ENCODE measurements at regions not wholly inside any gene's neighbourhood (a gene's known extent, or its start where the extent isn't known, plus 50 kb on each side); places are given as distances from the start of the nearest gene placed in this dataset.

DNA sequence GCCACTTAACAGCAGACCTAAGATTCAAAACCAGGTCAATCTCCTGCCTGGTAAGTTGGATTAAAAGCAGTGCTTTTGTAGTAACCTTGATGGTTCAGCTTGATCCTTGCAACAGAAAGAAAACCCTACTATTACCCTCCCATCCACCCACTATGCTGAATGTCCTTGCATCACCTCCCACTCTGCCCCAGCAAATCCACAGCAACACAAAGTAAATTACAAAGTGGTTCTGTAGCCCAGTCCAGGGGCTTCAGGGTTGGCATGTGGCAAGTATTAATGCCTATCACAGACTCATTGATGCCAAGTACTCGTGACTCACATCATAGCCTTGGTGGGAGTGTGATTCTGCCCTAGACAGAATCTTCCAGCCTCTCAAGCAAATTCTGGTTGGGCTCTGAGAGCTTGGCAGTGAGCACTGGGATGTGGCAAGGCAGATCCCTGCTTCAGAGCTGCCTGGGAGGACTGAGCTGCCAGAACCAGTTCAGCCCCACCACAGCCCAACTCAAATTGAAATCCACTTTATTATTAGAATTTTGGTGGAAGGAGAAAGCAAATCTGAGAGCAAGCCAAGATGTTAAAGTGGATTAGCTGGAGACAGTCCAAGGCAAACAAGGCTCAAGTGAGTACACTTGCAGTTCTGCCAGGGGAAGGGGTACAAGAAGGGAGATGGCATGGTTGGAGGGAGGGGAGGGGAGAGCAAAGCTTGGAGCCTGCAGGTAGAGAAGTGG, 225.8 kb upstream of the UMPS start:
- Histone ChIP-seq H3K4me1 (ENCODE audit: control insufficient read depth, insufficient read depth, low read length) (no peaks in the 10 kb centered on the region), H3K27me3 (ENCODE audit: control insufficient read depth, insufficient read depth, low read length) (peaks cover 49% of the 10 kb centered on the region), H3K27ac (ENCODE audit: low read length) (no peak overlapping the region), H3K9me3 (ENCODE audit: control insufficient read depth, insufficient read depth, low read depth, low read length) (no peaks in the 10 kb centered on the region), H3K36me3 (ENCODE audit: control insufficient read depth, insufficient read depth, low read length) (no peaks in the 10 kb centered on the region), H3K4me3 (ENCODE audit: low read depth in 2 of 2, low read length in 2 of 2) (no peak overlapping the region)
- intact Hi-C loops (cut with micrococcal nuclease; ENCODE audit: unreplicated experiment) (no loop called here), in situ Hi-C loops (cut with HindIII; ENCODE audit: low pct_unique_long_range_greater_than_20kb, low sequenced_read_pairs) (no loop called here)
- no TSS peak for BruUV-seq (replicated peaks)
- CTCF ChIA-PET: interaction anchor here (0.6 kb wide), 1 partner anchor 257 kb away, joined by 3 read pairs; no protein-coding TSS in a partner anchor
- TF ChIP-seq REST (IDR thresholded peaks at IDR 0.05; ENCODE audit: insufficient read depth in 1 of 2, low read depth in 2 of 2, low read length in 1 of 2) (no peak), TCF7L2 (IDR thresholded peaks at IDR 0.05; ENCODE audit: low read depth, low read length) (no peak), POLR2AphosphoS5 (IDR thresholded peaks at IDR 0.05; ENCODE audit: low read depth, low read length) (no peak), SIN3A (IDR thresholded peaks at IDR 0.05; ENCODE audit: borderline replicate concordance, insufficient read depth, low read depth, low read length) (no peak), CTCF (IDR thresholded peaks at IDR 0.05) (no peak)
- ATAC-seq (no peak), DNase-seq (ENCODE audit: low read depth, low spot score) (no peak)
- POLR2A ChIA-PET: interaction anchor here (0.6 kb wide), 1 partner anchor 49 kb away, joined by 3 read pairs; no protein-coding TSS in a partner anchor

DNA sequence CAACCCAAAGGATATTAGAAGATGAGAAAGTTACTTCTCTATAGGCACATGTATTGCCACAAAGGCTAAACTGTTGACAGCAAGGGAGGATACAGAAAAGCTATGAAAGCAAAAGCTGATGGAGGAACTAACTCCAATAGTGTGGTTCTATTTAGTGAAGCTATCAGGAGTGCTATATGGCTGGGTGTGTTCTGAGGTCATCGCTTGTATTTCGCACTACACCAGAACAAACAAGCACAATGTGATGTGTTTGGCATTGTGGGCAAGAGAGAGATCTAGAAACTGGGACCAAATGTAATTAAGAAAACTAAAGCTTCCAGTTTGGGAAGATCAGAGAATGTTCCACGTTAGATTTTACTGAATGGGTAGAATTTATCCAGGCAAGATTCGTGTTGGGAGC, 220.4 kb upstream of the UMPS start:
- peaks cover 38% of the 10 kb centered on the region for H3K27me3 ChIP-seq (ENCODE audit: control insufficient read depth, insufficient read depth, low read length)
- ATAC-seq (no peak), DNase-seq (ENCODE audit: low read depth, low spot score) (no peak)
- H3K27ac ChIP-seq (ENCODE audit: low read length): no peak overlapping the region
- no peaks in the 10 kb centered on the region for H3K4me1 ChIP-seq (ENCODE audit: control insufficient read depth, insufficient read depth, low read length)
- H3K4me3 ChIP-seq (ENCODE audit: low read depth in 2 of 2, low read length in 2 of 2): no peak overlapping the region
- intact Hi-C loops (cut with micrococcal nuclease; ENCODE audit: unreplicated experiment) (no loop called here), in situ Hi-C loops (cut with HindIII; ENCODE audit: low pct_unique_long_range_greater_than_20kb, low sequenced_read_pairs) (no loop called here)
- no peak for TF ChIP-seq CTCF (IDR thresholded peaks at IDR 0.05)
- no peaks in the 10 kb centered on the region for H3K9me3 ChIP-seq (ENCODE audit: control insufficient read depth, insufficient read depth, low read depth, low read length)
- BruUV-seq (replicated peaks): no TSS peak
- H3K36me3 ChIP-seq (ENCODE audit: control insufficient read depth, insufficient read depth, low read length): no peaks in the 10 kb centered on the region
- CTCF ChIA-PET: no interaction called here
- POLR2A ChIA-PET: no interaction called here
